Prostate gland (tissue), 2 donors: ENCODE measurements at regions not wholly inside any gene's neighbourhood (a gene's known extent, or its start where the extent isn't known, plus 50 kb on each side); places are given as distances from the start of the nearest gene placed in this dataset.

Experiments used
- DNase-seq: peaks from one replicate; pipeline ENCODE4 v3.0.0-alpha.2; 2019; ENCODE audit warnings: low spot score
- H3K27ac ChIP-seq, 2 donors: fragments of 200-600 bp; sonication (generic); 2 replicates each; pipeline ENCODE4 v1.5.1; 2017 to 2019
- H3K27me3 ChIP-seq: fragments of 200-600 bp; sonication (generic); replicated peaks from 2 replicates; pipeline ENCODE4 v1.5.1; 2019; ENCODE audit not compliant: insufficient read depth
- H3K36me3 ChIP-seq, 2 donors: fragments of 200-600 bp; sonication (generic); 1 replicate in 1 of 2; 2 replicates in 1 of 2; pipeline versions ENCODE4 v1.5.1 to v1.8.1; 2017 to 2019
- H3K4me1 ChIP-seq: fragments of 200-600 bp; sonication (generic); replicated peaks from 2 replicates; pipeline ENCODE4 v1.5.1; 2019
- H3K4me3 ChIP-seq, 2 donors: fragments of 200-600 bp; sonication (generic); 2 replicates each; pipeline ENCODE4 v1.5.1; 2017 to 2019
- H3K9me3 ChIP-seq: fragments of 200-600 bp; sonication (generic); 2 replicates; pipeline ENCODE4 v1.5.1; 2017
- POLR2A ChIP-seq: fragments of 450-650 bp; IDR thresholded peaks from one replicate; pipeline ENCODE4 v1.6.1; 2016; ENCODE audit warnings: antibody characterized with exemption, mild to moderate bottlenecking
- POLR2AphosphoS5 ChIP-seq: sonication (generic); formaldehyde crosslinking; IDR thresholded peaks from one replicate; pipeline ENCODE4 v1.6.1; 2017; ENCODE audit warnings: antibody characterized with exemption
- WGBS: methylation state at CpG from one replicate; pipeline ENCODE4 v1.1.5; 2018; 5-methylcytosine and 5-hydroxymethylcytosine counted together
- intact Hi-C: fragments of 100-400 bp; cut with DNase I; formaldehyde crosslinking; loops from one replicate; pipeline ENCODE4 v1.14.2; 2022
- TF ChIP-seq, protein P1 (sequence below), 4 experiments: fragments of 200-600 bp in 2 of 4; fragments of 450-650 bp in 2 of 4; sonication (generic) in 2 of 4; IDR thresholded peaks; 1 replicate in 3 of 4; 2 replicates in 1 of 4; pipeline ENCODE4 v1.5.1; 2016 to 2019; ENCODE audit warnings: antibody characterized with exemption in 4 of 4, mild to moderate bottlenecking in 2 of 4, moderate library complexity in 2 of 4

DNA sequence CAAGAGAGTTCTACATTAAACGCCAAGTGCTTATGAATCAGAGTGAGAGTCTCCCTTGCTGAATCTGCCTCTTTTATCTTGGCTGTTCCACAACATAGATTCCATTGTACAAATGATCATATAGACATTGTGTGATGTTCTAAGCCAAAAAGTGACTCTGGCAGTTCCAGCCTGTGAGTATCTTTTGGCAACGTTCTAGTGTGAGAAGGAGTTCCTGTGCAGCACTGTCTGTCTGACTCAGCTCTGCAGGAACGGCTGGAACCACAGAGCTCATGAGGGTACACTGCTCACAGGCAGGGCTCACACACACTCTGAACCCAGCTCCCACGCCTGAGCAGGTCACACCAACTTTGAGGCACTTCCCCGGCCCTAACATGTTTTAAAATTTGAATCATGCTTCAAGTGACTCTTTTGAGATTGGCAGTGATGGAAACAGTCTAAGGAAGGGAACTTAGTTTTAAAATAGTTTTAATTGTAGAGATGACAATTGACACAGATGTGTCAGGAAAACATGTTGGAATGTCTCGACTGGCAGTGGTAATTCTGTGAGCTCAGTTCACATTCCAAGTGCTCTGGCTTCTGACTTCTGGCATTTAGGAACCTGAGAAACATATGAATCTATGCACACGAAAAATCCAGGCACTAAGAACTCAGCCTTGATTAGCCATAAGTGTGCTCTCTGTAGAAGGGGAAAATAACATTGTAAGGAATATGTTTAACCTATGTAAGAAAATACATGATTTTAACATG is 272.0 kb downstream of the UQCRFS1 start:
- 40% methylated on average over 7 of the region's 7 CpGs for WGBS
- TF ChIP-seq POLR2A = no peak
- no peak for TF ChIP-seq POLR2AphosphoS5

DNA sequence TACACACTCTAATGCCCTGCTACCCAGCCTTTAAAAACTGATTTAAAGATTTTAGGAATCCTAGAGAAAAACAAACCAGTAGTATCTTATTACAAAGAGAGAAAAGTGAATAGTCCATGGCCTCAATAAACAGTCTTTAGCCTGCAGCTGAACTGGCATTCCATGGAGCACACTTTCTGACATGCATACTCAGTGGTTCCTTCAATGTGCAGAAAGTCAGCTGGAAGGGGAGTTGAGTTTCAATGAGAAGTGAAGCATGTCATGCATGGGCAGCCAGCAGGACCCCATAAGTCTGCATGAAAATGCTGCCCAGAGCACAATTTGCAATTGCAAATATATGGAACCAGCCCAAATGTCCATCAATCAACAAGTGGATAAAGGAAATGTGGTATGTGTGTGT is 273.7 kb downstream of the UQCRFS1 start:
- no peaks in the 10 kb centered on the region for H3K4me1 ChIP-seq
- no peaks in the 10 kb centered on the region for H3K27me3 ChIP-seq
- no peak overlapping the region for H3K4me3 ChIP-seq
- H3K36me3 ChIP-seq = no peaks in the 10 kb centered on the region
- no peak for TF ChIP-seq POLR2A
- TF ChIP-seq, protein P1, sequence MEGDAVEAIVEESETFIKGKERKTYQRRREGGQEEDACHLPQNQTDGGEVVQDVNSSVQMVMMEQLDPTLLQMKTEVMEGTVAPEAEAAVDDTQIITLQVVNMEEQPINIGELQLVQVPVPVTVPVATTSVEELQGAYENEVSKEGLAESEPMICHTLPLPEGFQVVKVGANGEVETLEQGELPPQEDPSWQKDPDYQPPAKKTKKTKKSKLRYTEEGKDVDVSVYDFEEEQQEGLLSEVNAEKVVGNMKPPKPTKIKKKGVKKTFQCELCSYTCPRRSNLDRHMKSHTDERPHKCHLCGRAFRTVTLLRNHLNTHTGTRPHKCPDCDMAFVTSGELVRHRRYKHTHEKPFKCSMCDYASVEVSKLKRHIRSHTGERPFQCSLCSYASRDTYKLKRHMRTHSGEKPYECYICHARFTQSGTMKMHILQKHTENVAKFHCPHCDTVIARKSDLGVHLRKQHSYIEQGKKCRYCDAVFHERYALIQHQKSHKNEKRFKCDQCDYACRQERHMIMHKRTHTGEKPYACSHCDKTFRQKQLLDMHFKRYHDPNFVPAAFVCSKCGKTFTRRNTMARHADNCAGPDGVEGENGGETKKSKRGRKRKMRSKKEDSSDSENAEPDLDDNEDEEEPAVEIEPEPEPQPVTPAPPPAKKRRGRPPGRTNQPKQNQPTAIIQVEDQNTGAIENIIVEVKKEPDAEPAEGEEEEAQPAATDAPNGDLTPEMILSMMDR (IDR thresholded peaks at IDR 0.05) = no peak
- no peak for TF ChIP-seq POLR2AphosphoS5
- no peaks in the 10 kb centered on the region for H3K9me3 ChIP-seq
- DNase-seq = no peak
- H3K27ac ChIP-seq = no peak overlapping the region
- intact Hi-C loops = no loop called here

More for the DNA sequence above, 272.0 kb downstream of the UQCRFS1 start:
- Histone ChIP-seq H3K27me3 (no peaks in the 10 kb centered on the region), H3K4me1 (no peaks in the 10 kb centered on the region), H3K4me3 (no peak overlapping the region), H3K27ac (no peak overlapping the region), H3K36me3 (no peaks in the 10 kb centered on the region), H3K9me3 (no peaks in the 10 kb centered on the region)
- DNase-seq = no peak
- intact Hi-C loops = no loop called here

GRCh38 chr19:28936001-28936400 is 276.9 kb downstream of the UQCRFS1 start:
- no peaks in the 10 kb centered on the region for H3K4me1 ChIP-seq
- H3K4me3 ChIP-seq = no peak overlapping the region
- DNase-seq = no peak
- H3K27me3 ChIP-seq = no peaks in the 10 kb centered on the region
- H3K36me3 ChIP-seq = no peaks in the 10 kb centered on the region
- WGBS = 95% methylated on average over 1 of the region's 1 CpG
- H3K9me3 ChIP-seq = no peaks in the 10 kb centered on the region
- H3K27ac ChIP-seq = no peak overlapping the region
- TF ChIP-seq, protein P1 (IDR thresholded peaks at IDR 0.05) = no peak
- no peak for TF ChIP-seq POLR2AphosphoS5
- TF ChIP-seq POLR2A = no peak
- intact Hi-C loops = no loop called here

DNA sequence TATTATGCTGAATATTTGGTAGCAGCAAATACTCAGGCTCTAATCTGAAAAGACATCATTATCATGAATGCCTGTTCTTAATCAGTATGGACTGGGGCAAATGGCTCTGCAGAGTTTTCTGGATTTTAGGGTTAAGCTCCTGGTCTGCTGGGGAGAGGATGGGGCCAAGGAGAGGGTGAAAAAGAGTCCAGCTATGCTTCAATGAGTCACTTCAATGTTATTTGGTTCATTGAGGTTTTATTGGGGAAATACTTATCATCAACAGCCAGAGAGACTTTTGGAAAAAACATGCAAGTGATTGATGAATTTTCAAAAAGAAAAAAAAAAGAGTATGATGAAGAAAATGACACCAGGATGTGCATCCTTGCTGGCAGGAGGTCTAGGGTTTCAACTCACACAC is 278.3 kb downstream of the UQCRFS1 start:
- Histone ChIP-seq H3K9me3 (no peaks in the 10 kb centered on the region), H3K4me3 (no peak overlapping the region), H3K27ac (no peak overlapping the region), H3K4me1 (no peaks in the 10 kb centered on the region), H3K27me3 (no peaks in the 10 kb centered on the region), H3K36me3 (no peaks in the 10 kb centered on the region)
- TF ChIP-seq POLR2AphosphoS5 (no peak), POLR2A (no peak)
- TF ChIP-seq, protein P1 (IDR thresholded peaks at IDR 0.05) = no peak
- no peak for DNase-seq
- intact Hi-C loops = no loop called here

DNA sequence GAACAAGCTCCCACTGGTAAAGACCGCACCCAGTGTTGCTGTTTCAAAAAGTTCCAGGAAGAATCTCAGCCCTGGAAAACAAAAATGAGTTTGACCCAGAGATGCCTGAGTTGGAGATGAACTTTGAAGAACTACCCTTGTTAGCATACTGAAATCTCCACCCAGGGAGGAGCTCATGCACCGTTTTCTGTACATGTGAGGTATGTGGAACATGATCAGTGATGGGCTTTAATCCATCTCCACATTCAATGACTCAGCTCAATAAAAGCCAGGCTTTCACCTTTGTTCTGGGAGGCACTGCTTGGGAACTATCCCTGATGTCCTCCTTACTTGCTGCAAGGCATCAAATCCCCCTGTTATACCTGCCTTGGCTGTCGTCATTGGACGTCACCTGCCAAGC is 279.9 kb downstream of the UQCRFS1 start:
- no peaks in the 10 kb centered on the region for H3K27me3 ChIP-seq
- no peak overlapping the region for H3K27ac ChIP-seq
- intact Hi-C loops = no loop called here
- no peaks in the 10 kb centered on the region for H3K36me3 ChIP-seq
- WGBS = 85% methylated on average over 4 of the region's 4 CpGs
- DNase-seq = no peak
- H3K4me1 ChIP-seq = no peaks in the 10 kb centered on the region
- H3K9me3 ChIP-seq = no peaks in the 10 kb centered on the region
- TF ChIP-seq POLR2A = no peak
- no peak for TF ChIP-seq POLR2AphosphoS5
- TF ChIP-seq, protein P1 (IDR thresholded peaks at IDR 0.05) = no peak
- no peak overlapping the region for H3K4me3 ChIP-seq
